Choroid plexus epithelial cell (primary cell): ENCODE measurements at regions not wholly inside any gene's neighbourhood (a gene's known extent, or its start where the extent isn't known, plus 50 kb on each side); places are given as distances from the start of the nearest gene placed in this dataset.
A peak's percentile ranks its signal among the peaks of the same experiment; 100 is the strongest.
"Not testable (repeated sequence)": the region's sequence is repeated elsewhere in the genome, so short reads cannot be mapped to it uniquely, and the experiment has no call there.

Source experiments
- DNase-seq: peaks from one replicate; pipeline ENCODE4 v3.0.0-alpha.2; 2010; ENCODE audit warnings: low read depth
- H3K4me3 ChIP-seq: 2 replicates; pipeline ENCODE4 v1.5.1; 2011; ENCODE audit warnings: low read depth, mild to moderate bottlenecking, control low read depth, low read length, moderate library complexity
- TF ChIP-seq, protein P1 (sequence below): conservative IDR thresholded peaks from 2 replicates; pipeline ENCODE4 v1.5.1; 2011; ENCODE audit warnings: low read depth, mild to moderate bottlenecking, control low read depth, inconsistent platforms, low read length, moderate library complexity

DNA sequence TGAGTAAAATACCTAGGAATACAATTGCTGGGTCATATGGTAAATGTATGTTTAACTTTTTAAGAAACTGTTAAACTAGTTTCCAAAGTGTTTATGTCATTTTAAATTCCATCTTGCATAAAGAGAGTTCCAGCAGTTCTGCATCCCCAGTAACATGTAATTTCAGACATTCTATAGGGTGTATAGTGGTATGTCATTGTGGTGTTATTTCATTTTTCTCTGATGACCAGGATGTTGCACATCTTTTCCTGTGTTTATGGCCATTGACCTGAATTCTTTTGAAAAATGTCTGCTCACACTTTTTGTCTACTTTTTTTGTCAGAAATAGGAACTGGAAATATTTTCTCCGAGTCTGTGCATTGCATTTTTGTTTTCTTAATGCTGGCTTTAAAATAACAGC, 128.9 kb downstream of the TMEM200A start:
- TF ChIP-seq, protein P1, sequence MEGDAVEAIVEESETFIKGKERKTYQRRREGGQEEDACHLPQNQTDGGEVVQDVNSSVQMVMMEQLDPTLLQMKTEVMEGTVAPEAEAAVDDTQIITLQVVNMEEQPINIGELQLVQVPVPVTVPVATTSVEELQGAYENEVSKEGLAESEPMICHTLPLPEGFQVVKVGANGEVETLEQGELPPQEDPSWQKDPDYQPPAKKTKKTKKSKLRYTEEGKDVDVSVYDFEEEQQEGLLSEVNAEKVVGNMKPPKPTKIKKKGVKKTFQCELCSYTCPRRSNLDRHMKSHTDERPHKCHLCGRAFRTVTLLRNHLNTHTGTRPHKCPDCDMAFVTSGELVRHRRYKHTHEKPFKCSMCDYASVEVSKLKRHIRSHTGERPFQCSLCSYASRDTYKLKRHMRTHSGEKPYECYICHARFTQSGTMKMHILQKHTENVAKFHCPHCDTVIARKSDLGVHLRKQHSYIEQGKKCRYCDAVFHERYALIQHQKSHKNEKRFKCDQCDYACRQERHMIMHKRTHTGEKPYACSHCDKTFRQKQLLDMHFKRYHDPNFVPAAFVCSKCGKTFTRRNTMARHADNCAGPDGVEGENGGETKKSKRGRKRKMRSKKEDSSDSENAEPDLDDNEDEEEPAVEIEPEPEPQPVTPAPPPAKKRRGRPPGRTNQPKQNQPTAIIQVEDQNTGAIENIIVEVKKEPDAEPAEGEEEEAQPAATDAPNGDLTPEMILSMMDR = no peak
- peak; percentile 51 for DNase-seq
- H3K4me3 ChIP-seq = no peak overlapping the region

DNA sequence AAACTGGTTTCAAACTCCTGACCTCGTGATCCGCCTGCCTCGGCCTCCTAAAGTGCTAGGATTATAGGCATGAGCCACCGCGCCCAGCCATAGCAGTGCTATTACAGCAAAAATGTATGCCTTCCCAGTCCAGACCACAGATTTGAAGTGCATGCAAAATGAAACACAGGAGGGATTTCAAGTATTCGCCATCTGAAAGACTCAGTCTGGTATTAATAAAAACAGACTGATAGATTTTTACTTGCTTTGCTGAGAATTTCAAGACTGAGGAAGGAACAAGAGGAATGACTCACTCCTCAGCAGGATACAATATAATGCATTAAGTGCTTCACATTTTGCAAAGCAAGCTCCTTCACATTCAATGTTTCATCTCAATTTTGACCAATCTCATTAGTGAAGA, 134.9 kb downstream of the TMEM200A start:
- no peak overlapping the region for H3K4me3 ChIP-seq
- TF ChIP-seq, protein P1 = no peak
- DNase-seq = peak; percentile 88

DNA sequence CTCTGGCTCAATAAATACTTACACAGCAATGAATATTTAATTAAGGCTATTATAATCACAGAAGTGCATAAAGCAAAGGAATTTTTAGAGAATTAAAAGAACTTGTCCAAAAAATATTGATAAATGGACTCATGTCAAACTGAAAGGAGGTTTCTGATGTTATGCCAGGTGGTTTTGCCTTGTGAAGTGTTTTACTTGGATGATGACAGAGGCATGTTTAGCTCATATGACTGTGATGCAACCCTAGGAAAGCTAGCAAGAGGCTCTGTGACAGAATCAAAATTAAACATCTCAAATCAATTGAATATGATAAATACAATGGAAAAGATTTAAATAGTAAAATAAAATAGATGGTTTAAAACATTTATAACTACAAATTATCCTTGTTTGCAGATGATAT, 137.3 kb downstream of the TMEM200A start:
- peak; percentile 85 for DNase-seq
- no peak overlapping the region for H3K4me3 ChIP-seq
- TF ChIP-seq, protein P1 = no peak

DNA sequence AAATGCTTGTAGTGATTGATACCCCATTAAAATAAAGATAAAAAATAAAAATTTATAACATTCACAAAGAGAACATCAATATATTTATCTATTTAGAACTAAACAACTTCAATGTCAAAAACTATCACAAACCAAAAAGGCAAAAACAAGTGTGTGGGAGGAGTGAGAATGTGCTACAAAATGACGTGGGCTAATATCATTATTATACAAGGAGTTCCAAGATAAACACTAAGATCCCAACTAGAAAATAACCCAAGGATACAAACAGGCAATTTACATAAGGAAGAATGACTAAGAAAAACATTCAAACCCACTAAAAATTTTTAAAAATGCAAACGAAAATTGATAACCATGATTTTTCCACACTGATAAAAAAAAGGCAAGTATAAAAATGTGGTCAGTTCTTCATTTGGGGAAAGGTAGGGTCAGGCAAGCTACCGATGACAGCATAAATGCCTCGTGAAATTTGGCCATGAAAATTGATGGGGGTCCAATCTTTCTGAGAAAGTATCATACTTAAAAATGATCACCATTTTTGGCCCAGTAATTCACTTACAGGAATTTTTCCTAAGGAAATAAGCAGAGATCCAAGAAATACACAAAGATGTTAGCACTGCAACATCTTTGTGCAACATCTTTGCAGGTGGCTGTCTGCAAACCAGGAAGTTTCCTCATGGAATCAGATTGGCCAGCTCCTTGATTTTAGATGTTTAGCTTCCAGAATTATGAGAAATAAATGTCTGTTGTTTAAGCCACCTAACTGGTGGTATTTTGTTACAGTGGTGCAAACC, 140.2 kb downstream of the TMEM200A start:
- no peak overlapping the region for H3K4me3 ChIP-seq
- DNase-seq = no peak
- TF ChIP-seq, protein P1 = no peak

DNA sequence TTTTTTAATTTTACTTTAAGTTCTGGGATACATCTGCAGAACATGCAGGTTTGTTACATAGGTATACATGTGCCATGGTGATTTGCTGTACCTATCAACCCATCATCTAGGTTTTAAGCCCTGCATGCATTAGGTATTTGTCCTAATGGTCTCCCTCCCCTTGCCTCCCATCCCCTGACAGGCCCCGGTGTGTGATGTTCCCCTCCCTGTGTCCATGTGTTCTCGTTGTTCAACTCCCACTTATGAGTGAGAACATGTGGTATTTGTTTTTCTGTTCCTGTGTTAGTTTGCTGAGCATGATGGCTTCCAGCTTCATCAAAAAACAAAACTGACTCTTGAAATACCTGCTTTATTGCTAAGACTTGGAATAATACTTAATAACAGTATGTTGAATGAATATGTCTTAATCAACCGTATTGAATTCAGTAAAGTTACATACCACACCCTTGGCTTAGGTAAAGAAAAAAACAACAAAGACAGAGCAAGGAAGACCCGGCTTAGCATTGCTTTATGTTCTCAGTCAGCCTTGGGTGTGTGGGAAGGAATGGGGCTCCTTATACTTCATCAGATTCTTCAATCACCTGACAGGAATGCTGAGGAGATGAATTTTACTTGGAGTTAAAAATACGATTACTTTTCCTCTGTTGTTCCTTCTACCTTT, 141.3 kb downstream of the TMEM200A start:
- DNase-seq = not testable (repeated sequence)

DNA sequence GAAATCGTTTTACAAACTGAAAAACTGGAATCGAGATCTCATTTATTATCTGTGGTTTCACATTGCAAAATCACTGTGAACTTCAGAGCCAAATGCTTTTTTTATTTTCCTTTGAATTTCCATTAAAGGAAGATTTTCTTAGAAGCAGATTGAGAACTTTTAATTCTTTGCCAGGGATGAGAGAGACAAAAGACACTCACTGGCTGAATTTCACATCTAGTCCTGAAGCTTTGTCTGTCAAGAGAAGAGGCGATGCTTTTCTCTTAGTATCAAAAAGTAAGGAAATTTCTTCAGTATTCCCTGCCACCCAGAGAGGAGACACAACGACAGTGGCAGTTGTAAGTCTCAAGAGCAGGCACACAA, 141.8 kb downstream of the TMEM200A start:
- DNase-seq = no peak
- TF ChIP-seq, protein P1 = no peak
- H3K4me3 ChIP-seq = no peak overlapping the region

More for the DNA sequence above, 141.3 kb downstream of the TMEM200A start:
- H3K4me3 ChIP-seq = not testable (repeated sequence)

DNA sequence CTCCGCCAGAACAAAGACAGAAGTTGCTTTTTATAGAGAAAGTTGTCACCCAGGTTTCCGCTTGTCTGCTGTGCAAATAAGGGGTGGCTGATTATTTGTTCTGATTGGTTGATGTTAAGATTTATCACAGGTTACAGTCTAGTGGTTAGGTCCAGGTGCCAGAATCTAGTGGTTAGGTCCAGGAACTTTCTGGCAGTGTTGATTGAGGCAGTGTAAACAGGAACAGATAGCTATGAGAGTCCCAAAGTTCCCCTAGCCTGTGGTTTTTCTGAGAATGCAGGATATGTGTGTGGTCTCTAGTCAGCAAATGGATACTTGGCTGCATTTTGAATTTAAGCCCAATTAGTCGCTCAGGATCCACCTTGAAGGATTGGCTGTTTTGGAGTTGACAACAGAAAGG, 148.0 kb downstream of the TMEM200A start:
- peak; percentile 88 for DNase-seq

More for the DNA sequence above, 148.0 kb downstream of the TMEM200A start:
- TF ChIP-seq, protein P1 = no peak
- H3K4me3 ChIP-seq = no peak overlapping the region
